ENCODE measurements at regions not wholly inside any gene's neighbourhood (a gene's known extent, or its start where the extent isn't known, plus 50 kb on each side); places are given as distances from the start of the nearest gene placed in this dataset.

DNA sequence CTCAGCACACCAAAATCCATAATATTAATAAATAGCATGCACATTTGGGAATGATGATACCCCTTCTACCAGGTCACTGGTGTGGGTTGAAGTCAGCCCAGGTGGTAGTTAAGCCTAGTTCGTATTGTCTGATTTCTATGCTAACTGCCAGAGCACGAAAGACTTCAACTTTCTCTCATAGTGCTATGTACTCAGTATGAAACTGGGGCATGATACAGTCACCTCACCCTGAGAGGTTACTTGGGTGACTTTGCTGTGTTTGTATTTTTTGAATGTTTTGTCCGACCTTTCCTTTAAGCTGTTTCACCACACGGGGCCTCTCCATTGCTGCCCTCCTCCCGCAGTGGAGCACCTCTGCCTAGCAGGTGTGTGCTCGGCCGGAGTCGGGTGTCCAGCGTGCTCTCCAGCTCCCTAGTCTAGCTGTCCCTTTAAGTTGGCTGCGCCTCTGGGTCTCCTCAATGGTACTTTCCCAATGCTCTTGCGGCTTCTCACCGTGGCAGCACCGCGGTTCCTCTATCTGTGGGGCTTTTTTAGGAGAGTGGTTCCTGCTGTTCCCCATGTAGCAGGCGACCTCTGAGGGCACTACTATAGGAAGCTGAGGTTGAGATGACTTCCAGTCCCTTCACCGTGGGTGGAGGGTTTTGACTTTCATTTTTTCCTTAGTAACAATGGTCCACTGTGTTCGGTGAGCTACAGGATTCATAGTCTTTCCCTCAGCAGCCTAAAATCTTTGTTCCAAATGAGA lies 524.0 kb upstream of the PFKP start:
- DNase-seq (ENCODE audit: low read depth): no peak

DNA sequence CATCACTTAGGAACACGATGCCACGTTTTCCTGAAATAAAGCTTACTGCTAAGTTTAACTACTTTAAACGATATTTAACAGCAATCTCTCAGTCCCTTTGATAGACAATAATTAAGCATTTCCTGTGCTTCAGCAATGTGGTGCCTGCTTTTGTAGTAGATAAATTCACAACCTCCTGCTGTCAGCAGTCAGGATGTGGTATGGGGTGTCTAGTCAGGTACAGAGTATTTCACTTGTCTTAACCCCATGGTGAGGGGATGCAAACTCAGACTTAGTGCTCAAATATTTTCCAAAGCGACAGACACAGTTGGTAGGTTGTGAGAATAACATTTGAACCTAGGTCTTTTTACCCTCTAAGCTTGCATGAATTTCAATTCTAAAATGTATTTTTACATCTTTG lies 526.2 kb upstream of the PFKP start:
- DNase-seq (ENCODE audit: low read depth): no peak

DNA sequence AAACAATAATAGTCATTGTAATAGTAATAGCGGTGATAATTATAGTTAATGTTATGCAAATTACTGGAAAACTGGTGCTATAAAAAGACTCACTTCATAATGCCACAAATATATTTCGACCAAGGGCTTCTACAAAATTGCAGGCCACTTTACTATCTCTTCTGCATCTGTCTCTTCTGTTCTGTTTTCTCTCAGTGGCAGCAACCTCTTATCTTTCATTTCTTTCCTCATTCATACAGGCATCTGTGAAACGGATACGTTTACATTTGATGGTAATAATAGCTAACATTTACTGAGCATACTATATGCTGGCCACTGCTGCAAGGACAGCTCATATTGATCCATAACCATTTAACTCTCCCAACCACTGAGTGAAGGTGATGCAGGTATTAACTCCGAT lies 537.4 kb upstream of the PFKP start:
- no peak for DNase-seq (ENCODE audit: low read depth)

DNA sequence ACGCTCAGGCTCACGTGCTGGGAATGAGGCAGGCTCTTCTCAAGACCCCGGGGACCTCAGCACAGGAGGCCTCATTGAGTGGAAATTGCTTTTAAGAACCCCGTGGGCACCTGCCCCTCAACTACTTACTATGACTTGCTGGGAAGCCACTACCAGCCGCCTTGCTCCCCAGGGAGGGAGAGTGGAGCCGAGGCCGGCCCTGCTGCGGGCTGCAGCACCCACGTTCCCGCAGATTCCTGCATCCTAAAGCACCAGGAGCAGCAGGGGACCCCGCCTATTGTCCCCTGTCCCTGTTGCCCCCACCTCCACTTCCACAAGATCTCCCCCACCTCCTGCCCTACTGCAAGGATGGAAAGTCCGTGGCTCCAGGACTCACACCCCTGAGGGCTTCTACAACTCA lies 541.6 kb upstream of the PFKP start:
- DNase-seq (ENCODE audit: low read depth): no peak

DNA sequence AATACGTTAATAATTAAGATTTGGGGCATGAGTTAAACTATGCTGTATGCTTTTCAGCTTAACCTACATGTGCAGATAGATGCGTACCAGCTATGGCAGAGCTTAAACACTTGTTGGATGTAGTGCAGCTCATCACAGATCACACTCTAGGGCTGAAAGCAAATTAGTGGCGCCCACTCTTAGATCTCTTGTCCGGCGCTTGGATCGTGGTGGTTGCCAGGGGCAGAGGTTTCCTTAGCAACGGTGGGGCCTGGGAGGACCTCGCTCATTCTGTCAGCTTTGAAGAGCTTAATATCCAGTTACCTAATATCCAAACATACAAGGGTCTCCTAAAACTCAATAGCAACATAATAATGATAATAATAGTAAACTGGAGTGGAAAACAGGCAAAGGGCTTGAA lies 548.2 kb upstream of the PFKP start:
- DNase-seq (ENCODE audit: low read depth): no peak

DNA sequence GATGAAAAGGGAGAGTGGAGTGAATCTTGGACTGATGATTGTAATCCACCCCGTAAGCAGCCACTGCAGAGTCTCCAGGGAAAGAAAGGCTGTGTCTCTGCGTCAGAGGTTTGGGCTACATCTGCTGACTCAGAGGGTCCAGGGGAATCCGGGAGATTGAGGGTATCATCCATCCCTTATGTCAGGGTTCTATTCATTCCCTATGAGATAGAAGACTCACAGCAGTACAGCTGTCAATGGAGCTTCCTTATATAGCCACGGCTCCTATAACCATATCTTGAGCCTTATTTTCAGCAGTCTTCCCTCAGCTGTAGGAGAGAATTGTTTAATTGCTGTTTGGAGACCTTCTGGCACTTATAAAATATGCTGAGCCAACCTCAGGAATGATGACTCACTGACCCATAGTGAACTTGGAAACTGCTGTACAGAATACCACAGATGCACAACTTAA lies 558.2 kb upstream of the PFKP start:
- peak; percentile 77 for DNase-seq (ENCODE audit: low read depth)

DNA sequence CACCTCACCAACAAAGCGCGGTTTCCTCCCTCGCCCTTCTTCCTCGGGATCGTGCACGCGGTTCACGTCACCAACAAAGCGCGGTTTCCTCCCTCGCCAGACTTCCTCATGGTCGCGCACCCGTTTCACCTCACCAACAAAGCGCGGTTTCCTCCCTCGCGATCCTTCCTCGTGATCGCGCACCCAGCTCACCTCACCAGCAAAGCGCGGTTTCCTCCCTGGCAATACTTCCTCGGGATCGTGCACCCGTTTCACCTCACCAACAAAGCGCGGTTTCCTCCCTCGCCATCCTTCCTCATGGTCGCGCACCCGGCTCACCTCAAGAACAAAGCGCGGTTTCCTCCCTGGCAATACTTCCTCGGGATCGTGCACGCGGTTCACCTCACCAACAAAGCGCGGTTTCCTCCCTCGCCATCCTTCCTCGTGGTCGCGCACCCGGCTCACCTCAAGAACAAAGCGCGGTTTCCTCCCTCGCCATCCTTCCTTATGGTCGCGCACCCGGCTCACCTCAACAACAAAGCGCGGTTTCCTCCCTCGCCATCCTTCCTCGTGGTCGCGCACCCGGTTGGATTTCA lies 565.9 kb upstream of the PFKP start:
- DNase-seq (ENCODE audit: low read depth): peak; percentile 82

DNA sequence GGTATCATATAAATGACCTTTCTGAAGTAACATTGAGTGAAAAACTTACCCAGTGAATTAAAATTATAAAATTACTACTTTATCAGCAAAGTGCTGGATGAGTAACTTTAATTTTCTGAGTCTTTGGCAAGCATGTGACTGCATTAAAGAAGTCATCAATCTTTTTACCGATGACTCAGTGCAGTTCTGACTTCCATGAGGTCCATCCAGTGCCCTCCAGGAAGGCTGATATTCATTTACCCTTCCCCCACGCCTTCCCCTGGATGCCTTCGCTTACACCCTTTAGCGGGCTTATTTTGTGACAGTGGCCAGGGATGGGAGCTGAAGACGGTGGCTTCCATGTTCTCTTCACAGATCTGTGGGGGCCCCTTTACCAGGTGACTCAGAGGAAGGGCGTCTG lies 572.9 kb upstream of the PFKP start:
- DNase-seq (ENCODE audit: low read depth): peak; percentile 79

DNA sequence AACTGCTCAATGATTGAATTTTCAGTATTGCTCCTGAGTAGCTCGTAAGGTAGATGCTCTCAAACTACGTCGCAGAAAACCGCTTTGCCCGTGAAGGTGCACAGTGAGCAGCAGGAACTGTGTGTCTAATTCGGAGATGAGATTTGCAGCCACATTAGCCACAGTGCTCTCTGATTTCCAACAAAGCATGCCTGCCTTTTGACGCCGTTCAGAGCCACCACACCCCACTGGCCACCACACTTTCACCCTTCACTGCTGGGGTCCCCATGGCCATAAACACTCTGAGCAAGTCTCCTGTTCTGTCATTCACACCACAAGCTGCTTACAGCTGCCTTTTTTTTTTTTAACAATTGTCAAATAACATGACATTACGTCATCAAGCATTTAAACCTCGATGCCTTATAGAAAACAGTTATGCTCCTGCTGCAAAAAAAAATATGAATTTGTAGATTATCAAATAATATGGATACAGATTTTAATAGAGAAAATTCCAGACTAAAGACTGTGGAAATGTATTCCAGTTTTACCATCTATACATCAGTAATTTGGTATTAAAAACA lies 578.8 kb upstream of the PFKP start:
- peak; percentile 34 for DNase-seq (ENCODE audit: low read depth)

DNA sequence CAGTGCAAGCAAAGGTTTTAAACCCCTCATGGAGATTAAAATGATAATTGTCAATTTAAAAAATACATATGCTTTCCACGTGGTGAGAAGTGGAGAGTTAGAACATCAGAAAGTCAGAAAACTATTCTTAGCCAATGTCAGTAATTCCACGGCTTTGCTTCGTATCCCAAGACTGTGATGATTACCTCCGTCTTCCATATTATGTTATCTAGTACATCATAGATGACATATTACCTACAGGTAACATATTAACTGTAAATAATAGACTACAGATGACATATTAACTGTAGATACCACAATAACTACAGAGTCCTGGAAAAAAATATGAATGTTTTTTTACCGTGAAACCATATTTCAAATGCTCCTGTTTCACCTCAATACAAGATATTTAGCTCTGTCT lies 579.4 kb upstream of the PFKP start:
- no peak for DNase-seq (ENCODE audit: low read depth)

DNA sequence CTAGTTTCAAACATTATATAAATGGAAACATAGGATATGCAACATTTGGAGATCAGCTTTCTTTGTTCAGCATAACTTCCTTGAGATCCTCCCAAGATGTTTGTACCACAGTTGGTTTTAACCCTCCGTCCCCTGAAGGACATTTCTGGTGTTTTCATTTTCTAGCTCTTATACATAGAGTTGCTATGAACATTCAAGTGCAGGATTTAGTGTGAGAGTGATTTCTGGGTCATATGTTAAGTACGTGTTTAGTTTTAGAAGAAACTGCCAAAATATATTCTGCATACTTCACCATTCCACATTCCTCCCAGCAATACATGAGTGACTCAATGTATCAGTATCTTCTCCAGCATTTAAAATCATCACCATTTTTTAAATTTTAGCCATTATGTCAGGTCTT lies 588.7 kb upstream of the PFKP start:
- DNase-seq (ENCODE audit: low read depth): no peak

DNA sequence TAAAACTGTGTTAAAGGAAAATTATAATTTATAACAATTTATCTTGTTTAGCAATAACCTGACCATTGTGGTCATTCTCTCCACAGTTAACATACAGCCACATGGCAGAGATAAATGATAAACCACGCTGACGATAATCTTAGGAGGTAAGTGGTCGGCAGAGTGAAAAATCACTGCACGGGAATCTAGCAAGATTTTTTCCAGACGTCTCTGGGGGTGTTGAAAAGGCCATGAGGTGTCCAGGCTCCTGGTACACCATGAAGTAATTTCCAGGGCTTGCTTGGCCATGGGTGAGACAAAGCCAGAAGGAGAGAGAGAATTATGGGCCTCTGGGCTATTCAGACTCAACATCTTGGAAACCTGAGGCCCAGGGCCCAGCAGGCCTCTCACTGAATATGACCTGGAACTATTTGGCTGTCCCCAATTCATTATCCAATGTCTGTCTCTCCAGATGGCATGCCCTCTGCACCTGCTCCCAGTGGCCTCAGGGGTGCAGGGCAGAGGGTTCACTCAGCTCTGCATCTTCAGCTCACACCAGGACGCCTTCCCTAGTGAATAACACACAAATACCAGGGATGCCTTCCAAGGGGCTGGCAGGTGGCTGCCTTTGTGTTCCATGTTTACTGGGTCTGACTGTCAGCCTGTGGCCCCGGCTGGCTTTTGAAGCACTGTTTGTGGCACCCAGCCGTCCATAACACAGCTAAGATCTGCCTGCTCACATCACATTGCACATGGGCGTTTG lies 590.4 kb upstream of the PFKP start:
- no peak for DNase-seq (ENCODE audit: low read depth)

DNA sequence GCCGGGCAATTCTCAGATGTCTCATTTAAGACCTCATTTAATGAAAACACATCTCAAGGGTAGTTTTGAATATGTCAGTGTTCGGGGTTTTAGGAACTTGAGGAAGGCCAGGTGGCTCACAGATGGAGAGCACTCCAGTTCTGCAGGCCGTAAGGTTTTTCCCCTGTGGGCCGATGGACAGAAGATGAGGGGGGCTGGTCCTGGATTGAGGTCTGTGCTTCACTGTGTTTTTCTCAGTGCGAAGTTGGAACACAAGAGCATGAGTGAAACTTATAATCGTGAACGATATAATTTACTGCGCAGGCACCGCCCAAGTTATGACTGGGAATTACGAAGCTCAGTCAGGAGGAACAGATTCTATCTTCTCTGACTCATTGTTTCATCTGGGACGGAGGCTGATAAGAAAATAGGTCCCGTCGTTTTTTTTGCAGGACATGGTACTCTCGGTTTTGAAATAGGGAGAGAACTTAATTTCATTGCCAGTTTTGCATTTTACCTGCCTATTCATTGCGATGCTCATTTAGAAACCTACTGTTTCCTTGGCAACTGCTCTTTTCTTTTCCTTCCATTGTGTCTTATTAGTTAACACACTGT lies 591.0 kb upstream of the PFKP start:
- DNase-seq (ENCODE audit: low read depth): peak; percentile 79

DNA sequence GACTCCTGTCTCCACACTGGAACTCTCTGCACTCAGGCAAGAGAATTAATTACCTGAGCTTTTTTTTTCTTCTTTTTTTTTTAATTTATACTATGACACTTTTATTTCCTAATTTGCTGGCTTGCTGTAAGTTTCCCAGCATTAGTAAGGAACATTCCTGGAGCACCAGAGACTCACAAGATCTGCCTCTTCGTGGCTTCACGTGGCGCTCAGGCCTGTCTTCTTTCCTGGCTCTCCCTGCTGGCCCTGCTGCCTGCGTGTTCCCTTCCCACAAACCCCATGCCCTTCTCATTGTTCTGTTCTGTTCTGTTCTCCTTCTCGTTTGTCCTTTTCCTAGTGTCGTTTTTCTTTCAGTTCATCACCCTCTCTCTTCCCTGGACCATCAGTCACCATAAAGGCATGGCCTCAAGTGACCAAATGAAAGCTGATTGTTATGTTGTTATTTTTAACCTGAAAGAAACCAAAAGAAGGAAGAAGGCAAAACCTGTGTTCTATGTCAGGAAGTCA lies 591.6 kb upstream of the PFKP start:
- DNase-seq (ENCODE audit: low read depth): no peak

DNA sequence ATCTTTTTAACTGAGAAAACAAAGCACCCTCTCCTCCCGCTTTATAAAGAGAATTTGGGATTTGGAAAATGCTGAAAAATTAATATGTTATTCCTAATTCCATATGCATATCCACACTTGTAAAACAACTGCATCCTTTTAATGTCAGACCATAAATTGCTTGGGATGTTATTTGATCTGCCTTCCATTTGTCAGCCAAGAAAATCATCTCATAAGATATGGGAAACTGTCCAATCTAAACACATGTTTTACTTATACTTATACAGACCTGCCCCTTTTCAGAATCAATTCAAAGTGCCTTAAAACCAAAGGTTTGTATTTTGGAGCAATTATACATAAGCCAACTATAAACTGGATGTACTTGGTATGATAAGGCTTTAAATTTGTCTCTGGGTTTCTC lies 595.5 kb upstream of the PFKP start:
- DNase-seq (ENCODE audit: low read depth): no peak

DNA sequence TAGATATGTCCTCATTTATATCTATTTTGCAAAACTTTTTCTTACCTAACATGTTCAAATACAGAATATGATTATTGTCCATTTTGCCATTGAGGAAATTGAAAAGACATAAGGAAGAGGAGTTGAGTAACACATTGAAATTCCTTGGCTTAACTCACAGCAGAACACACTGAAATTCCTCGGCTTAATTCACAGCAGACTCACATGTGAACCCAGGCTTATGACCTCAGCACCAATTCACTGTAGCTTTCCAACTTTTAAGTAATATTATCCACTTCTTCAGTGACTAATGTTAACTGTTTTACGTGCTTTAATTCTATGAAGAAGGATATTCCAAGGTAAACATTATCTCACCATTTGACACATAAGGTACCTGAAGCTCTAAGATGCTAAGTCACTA lies 597.5 kb upstream of the PFKP start:
- no peak for DNase-seq (ENCODE audit: low read depth)

DNA sequence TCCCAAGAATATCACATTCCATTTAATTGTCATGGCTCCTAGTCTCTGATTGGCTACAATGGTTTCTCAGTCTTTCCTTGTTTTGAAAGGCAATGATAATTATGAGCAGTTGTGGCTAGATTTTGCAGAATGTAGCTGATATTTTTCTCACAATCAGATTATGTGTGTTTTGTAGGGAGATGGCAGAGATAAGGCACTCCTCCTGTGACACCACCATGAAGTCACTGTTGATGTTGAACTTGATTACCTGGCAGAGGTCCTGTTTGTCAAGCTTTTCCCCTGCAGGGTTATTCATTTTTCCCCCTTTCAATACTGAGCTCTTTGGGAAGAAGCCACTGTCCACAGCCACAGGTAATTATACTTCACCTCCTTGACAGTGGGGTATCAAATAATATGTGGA lies 602.9 kb upstream of the PFKP start:
- DNase-seq (ENCODE audit: low read depth): peak; percentile 54

DNA sequence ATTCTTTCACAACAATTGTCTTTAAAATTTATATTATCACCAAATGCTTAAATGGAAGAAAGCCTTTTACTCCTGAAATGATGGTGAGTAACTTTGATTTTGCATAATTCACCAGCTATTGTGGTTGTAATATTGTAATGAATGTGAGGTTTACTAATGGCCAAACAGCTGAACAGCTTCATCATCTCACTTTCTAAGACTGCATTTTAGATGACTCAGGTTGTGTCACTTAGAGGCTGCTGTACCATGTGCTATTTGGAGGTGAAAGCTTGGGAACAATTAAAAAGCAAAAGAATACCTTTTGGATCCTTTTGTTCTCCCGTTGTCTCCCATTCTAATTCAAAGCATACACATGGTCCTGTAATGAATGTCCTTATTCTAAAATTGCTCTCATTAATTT lies 604.0 kb upstream of the PFKP start:
- peak; percentile 60 for DNase-seq (ENCODE audit: low read depth)

DNA sequence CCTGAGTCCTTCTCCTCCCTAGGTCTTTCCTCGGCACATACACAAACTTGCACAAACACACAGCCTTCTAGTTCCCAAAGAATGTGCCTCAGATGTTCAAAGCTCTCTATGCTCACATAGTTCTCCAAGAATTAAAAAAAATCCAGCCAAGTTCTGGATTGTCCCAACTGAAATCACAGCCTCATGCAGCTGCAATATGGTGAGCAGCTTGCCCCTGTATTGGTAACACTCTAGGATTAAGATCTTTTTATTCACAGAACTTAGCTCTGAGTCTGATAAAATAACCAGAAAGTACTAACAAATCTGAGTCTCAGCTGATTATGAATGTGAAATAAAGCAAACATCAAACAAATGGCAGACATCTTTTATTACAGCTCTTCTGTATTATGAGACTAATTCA lies 604.8 kb upstream of the PFKP start:
- no peak for DNase-seq (ENCODE audit: low read depth)

DNA sequence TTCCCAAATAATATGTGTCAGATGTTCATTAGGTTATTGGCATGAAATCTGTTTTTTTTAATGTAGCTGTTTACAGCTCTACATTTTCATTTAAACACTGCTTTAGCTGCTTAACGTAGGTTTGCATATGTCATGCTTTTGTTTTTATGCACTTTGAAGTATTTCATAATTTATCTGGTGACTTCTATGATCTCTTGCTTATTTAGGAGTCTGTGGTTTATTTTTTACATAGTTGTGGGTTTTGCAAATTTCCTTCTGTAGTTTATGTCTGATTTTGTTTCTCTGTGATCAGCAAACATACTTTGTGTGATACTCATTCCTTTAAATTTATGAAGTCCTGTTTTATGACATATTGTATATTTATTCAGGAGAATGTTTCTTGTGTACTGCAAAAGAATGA lies 606.5 kb upstream of the PFKP start:
- DNase-seq (ENCODE audit: low read depth): no peak

DNA sequence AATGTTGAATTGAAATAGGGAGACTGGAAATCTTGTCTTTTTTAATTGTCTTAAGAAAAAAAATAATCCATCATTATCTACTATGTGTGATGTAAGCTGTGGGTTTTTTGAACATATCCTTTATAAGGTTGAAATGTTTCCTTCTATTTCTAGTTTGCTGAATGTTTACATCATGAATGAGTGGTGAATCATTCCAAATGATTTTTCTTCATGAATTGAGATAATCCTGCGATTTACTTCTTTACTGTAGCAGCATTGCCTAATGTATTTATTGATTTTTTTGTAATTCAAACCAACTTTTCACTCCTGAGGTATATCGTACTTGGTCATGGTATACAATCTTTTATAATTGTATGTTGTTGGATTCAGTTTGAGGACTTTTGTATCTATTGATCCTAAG lies 607.6 kb upstream of the PFKP start:
- no peak for DNase-seq (ENCODE audit: low read depth)

DNA sequence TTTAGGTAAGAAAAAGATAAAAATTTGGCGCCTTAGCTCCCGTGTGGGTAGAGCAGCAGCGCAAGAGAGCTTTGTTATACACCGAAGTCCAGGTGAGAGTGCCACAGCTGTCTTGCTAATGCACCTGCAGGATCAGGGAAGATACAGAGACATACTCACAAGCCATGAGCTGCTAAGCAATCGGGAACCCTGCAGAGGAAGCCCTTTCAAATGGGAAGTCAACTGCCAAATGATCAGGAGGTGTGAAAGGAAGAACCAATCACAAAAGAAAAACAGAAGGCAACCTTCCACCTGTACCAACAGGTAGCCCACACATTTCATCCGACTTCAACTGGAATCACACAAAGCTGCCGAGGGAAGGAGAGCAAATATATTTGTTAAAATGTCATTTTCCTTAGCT lies 610.5 kb upstream of the PFKP start:
- no peak for DNase-seq (ENCODE audit: low read depth)
